Activated B cell treated with CpG ODN at 0.5 μM for 24 hours (primary cell): ENCODE measurements at regions not wholly inside any gene's neighbourhood (a gene's known extent, or its start where the extent isn't known, plus 50 kb on each side); places are given as distances from the start of the nearest gene placed in this dataset.

ENCODE experiments used
- ATAC-seq: fragments of 200-7000 bp; cut with Tn5 transposase; one replicate; pipeline ENCODE4 v1.10.0; 2021; ENCODE audit warnings: low read depth, mild to moderate bottlenecking, moderate library complexity
- CTCF ChIA-PET: fragments of 350-600 bp; sonication (Branson Sonifier 250); formaldehyde crosslinking; loops from one replicate; lab custom pipeline; 2021; ENCODE audit warnings: antibody characterized with exemption; lab: Charles Lee
- POLR2A ChIA-PET: fragments of 350-600 bp; sonication (Branson Sonifier 250); formaldehyde crosslinking; loops from one replicate; lab custom pipeline; 2021; ENCODE audit warnings: antibody characterized with exemption; lab: Charles Lee
- DNase-seq: peaks from one replicate; pipeline ENCODE4 v3.0.0; 2022
- H3K27ac Mint-ChIP-seq: one replicate; pipeline ENCODE4 v1.8.0; 2020; ENCODE audit warnings: mixed read lengths
- H3K27me3 Mint-ChIP-seq: one replicate; pipeline ENCODE4 v1.8.0; 2021; ENCODE audit warnings: mixed read lengths
- H3K36me3 Mint-ChIP-seq: one replicate; pipeline ENCODE4 v1.8.0; 2021; ENCODE audit warnings: low read depth, mixed read lengths
- H3K4me1 Mint-ChIP-seq: one replicate; pipeline ENCODE4 v1.8.0; 2021; ENCODE audit warnings: mixed read lengths
- H3K4me3 Mint-ChIP-seq: one replicate; pipeline ENCODE4 v1.8.0; 2020; ENCODE audit warnings: mild to moderate bottlenecking, mixed read lengths
- H3K9me3 Mint-ChIP-seq: one replicate; pipeline ENCODE4 v1.8.0; 2020; ENCODE audit warnings: mixed read lengths
- CTCF ChIP-seq: fragments of 200-600 bp; IDR thresholded peaks from one replicate; pipeline ENCODE4 v1.8.0; 2022; ENCODE audit warnings: antibody characterized with exemption, mild to moderate bottlenecking
- intact Hi-C: fragments of 100-400 bp; cut with micrococcal nuclease; formaldehyde crosslinking; loops from one replicate; pipeline ENCODE4 v1.15.1; 2024

- CTCF ChIA-PET = interaction anchor here (0.8 kb wide), 1 partner anchor 774 kb away, joined by 3 read pairs; no protein-coding TSS in a partner anchor
- H3K4me3 Mint-ChIP-seq = no peak overlapping the region
- H3K4me1 Mint-ChIP-seq = no peaks in the 10 kb centered on the region
- DNase-seq (no peak), ATAC-seq (no peak)
- peaks cover 13% of the 10 kb centered on the region for H3K27me3 Mint-ChIP-seq
- H3K27ac Mint-ChIP-seq = no peak overlapping the region
- H3K9me3 Mint-ChIP-seq = no peaks in the 10 kb centered on the region
- no peaks in the 10 kb centered on the region for H3K36me3 Mint-ChIP-seq
- POLR2A ChIA-PET = no interaction called here
- intact Hi-C loops = loop anchor here (5.0 kb wide), 1 partner anchor 1124 kb away; no protein-coding TSS in a partner anchor
- no peak for TF ChIP-seq CTCF
These were observed 292.3 kb upstream of the FANCL start for GRCh38 chr2:58533376-58533775.

- Mint-ChIP-seq H3K9me3 (no peaks in the 10 kb centered on the region), H3K4me1 (no peaks in the 10 kb centered on the region), H3K27ac (no peak overlapping the region), H3K4me3 (no peak overlapping the region), H3K27me3 (peaks cover 12% of the 10 kb centered on the region), H3K36me3 (no peaks in the 10 kb centered on the region)
- ATAC-seq (no peak), DNase-seq (no peak)
- no peak for TF ChIP-seq CTCF
- POLR2A ChIA-PET = no interaction called here
- CTCF ChIA-PET = no interaction called here
- intact Hi-C loops = loop anchor here (5.0 kb wide), 1 partner anchor 1125 kb away; no protein-coding TSS in a partner anchor
These were observed 291.5 kb upstream of the FANCL start for GRCh38 chr2:58532641-58533040.

GRCh38 chr2:58527647-58528046 lies 286.5 kb upstream of the FANCL start:
- intact Hi-C loops = no loop called here
- no peak overlapping the region for H3K4me3 Mint-ChIP-seq

GRCh38 chr2:58521803-58522554 lies 280.9 kb upstream of the FANCL start:
- Mint-ChIP-seq H3K4me3 (no peak overlapping the region), H3K36me3 (no peaks in the 10 kb centered on the region), H3K27me3 (peaks cover 2% of the 10 kb centered on the region), H3K27ac (no peak overlapping the region), H3K4me1 (no peaks in the 10 kb centered on the region), H3K9me3 (no peaks in the 10 kb centered on the region)
- POLR2A ChIA-PET = no interaction called here
- no peak for TF ChIP-seq CTCF
- ATAC-seq = no peak
- intact Hi-C loops = no loop called here
- DNase-seq = no peak
- CTCF ChIA-PET = no interaction called here

More at GRCh38 chr2:58527647-58528046, 286.5 kb upstream of the FANCL start:
- CTCF ChIA-PET = no interaction called here
- Mint-ChIP-seq H3K36me3 (no peaks in the 10 kb centered on the region), H3K4me1 (no peaks in the 10 kb centered on the region), H3K27ac (no peak overlapping the region), H3K27me3 (peaks cover 3% of the 10 kb centered on the region), H3K9me3 (no peaks in the 10 kb centered on the region)
- POLR2A ChIA-PET = no interaction called here
- TF ChIP-seq CTCF = no peak
- DNase-seq (no peak), ATAC-seq (no peak)

GRCh38 chr2:58520903-58521302 lies 279.8 kb upstream of the FANCL start:
- Mint-ChIP-seq H3K27me3 (peaks cover 2% of the 10 kb centered on the region), H3K9me3 (no peaks in the 10 kb centered on the region), H3K27ac (no peak overlapping the region), H3K4me1 (no peaks in the 10 kb centered on the region), H3K4me3 (no peak overlapping the region), H3K36me3 (no peaks in the 10 kb centered on the region)
- DNase-seq (no peak), ATAC-seq (no peak)
- TF ChIP-seq CTCF = no peak
- intact Hi-C loops = no loop called here
- ChIA-PET CTCF (no interaction called here), POLR2A (no interaction called here)
